ENCODE measurements at regions not wholly inside any gene's neighbourhood (a gene's known extent, or its start where the extent isn't known, plus 50 kb on each side); places are given as distances from the start of the nearest gene placed in this dataset.

- no peak for DNase-seq (ENCODE audit: low spot score)
These were observed 223.7 kb downstream of the KCNC2 start for GRCh38 chr12:74985986-74986319.

- no peak for DNase-seq (ENCODE audit: low spot score)
These were observed 221.5 kb downstream of the KCNC2 start for GRCh38 chr12:74988156-74988555.

All from iPS-NIHi11 (cell line).